Tongue (tissue), 1 donor: ENCODE measurements at regions not wholly inside any gene's neighbourhood (a gene's known extent, or its start where the extent isn't known, plus 50 kb on each side); places are given as distances from the start of the nearest gene placed in this dataset.
"Not testable (repeated sequence)": the region's sequence is repeated elsewhere in the genome, so short reads cannot be mapped to it uniquely, and the experiment has no call there.

Experiments used
- DNase-seq: peaks from one replicate; pipeline ENCODE4 v3.0.0-alpha.2; 2015

- no peak for DNase-seq
Measured at GRCh38 chr7:131667699-131668098, 111.3 kb upstream of the PODXL start.

GRCh38 chr7:131665021-131665420 lies 108.6 kb upstream of the PODXL start:
- no peak for DNase-seq

GRCh38 chr7:131664570-131664969 lies 108.1 kb upstream of the PODXL start:
- DNase-seq: no peak

GRCh38 chr7:131662301-131662873 lies 106.0 kb upstream of the PODXL start:
- not testable (repeated sequence) for DNase-seq

- DNase-seq: no peak
Measured at GRCh38 chr7:131657881-131658280, 101.5 kb upstream of the PODXL start.

GRCh38 chr7:131656980-131657723 lies 100.7 kb upstream of the PODXL start:
- DNase-seq: no peak

GRCh38 chr7:131655866-131656265 lies 99.4 kb upstream of the PODXL start:
- DNase-seq: no peak

GRCh38 chr7:131655447-131655846 lies 99.0 kb upstream of the PODXL start:
- DNase-seq: no peak

GRCh38 chr7:131654668-131655326 lies 98.4 kb upstream of the PODXL start:
- peak; percentile 88 for DNase-seq

GRCh38 chr7:131654249-131654558 lies 97.8 kb upstream of the PODXL start:
- no peak for DNase-seq

- DNase-seq: no peak
Measured at GRCh38 chr7:131653418-131654248, 97.2 kb upstream of the PODXL start.

GRCh38 chr7:131652934-131653333 lies 96.5 kb upstream of the PODXL start:
- no peak for DNase-seq

- no peak for DNase-seq
Measured at GRCh38 chr7:131652194-131652593, 95.8 kb upstream of the PODXL start.

- no peak for DNase-seq
Measured at GRCh38 chr7:131649879-131650278, 93.5 kb upstream of the PODXL start.

- peak; percentile 26 for DNase-seq
Measured at GRCh38 chr7:131649003-131649541, 92.6 kb upstream of the PODXL start.

- DNase-seq: no peak
Measured at GRCh38 chr7:131648491-131648890, 92.1 kb upstream of the PODXL start.

GRCh38 chr7:131646203-131646602 lies 89.8 kb upstream of the PODXL start:
- no peak for DNase-seq

- DNase-seq: no peak
Measured at GRCh38 chr7:131642429-131642828, 86.0 kb upstream of the PODXL start.

GRCh38 chr7:131640686-131641085 lies 84.3 kb upstream of the PODXL start:
- no peak for DNase-seq

GRCh38 chr7:131638641-131639430 lies 82.4 kb upstream of the PODXL start:
- no peak for DNase-seq

- DNase-seq: no peak
Measured at GRCh38 chr7:131637859-131638258, 81.4 kb upstream of the PODXL start.

GRCh38 chr7:131636092-131636491 lies 79.7 kb upstream of the PODXL start:
- no peak for DNase-seq
